HCT116 (cell line): ENCODE measurements at regions not wholly inside any gene's neighbourhood (a gene's known extent, or its start where the extent isn't known, plus 50 kb on each side); places are given as distances from the start of the nearest gene placed in this dataset.

Experiments
- CBX3 ChIP-seq: IDR thresholded peaks from 2 replicates; pipeline ENCODE4 v1.6.1; 2012; ENCODE audit warnings: low read depth
- CTCF ChIP-seq, 3 experiments: fragments of 200-600 bp in 1 of 3; sonication (generic) in 1 of 3; IDR thresholded peaks in 2 of 3; conservative IDR thresholded peaks in 1 of 3; 2 replicates each; pipeline ENCODE4 v1.5.1; 2012 to 2017; ENCODE audit warnings: low read depth in 2 of 3, low read length in 2 of 3, antibody characterized with exemption in 1 of 3, borderline replicate concordance in 1 of 3, control low read depth in 1 of 3, mild to moderate bottlenecking in 1 of 3, mixed read lengths in 1 of 3, mixed run types in 1 of 3, moderate library complexity in 1 of 3; ENCODE audit not compliant: insufficient read depth in 1 of 3
- EZH2 ChIP-seq: fragments of 200-600 bp; sonication (generic); IDR thresholded peaks from 2 replicates; pipeline ENCODE4 v1.6.1; 2017; ENCODE audit warnings: antibody characterized with exemption, mixed run types
- POLR2A ChIP-seq: IDR thresholded peaks from 2 replicates; pipeline ENCODE4 v1.7.0; 2011; ENCODE audit warnings: borderline replicate concordance; ENCODE audit not compliant: insufficient read depth, insufficient read length; ENCODE audit errors: extremely low read depth
- POLR2AphosphoS5 ChIP-seq: IDR thresholded peaks from 2 replicates; pipeline ENCODE4 v1.6.1; 2011; ENCODE audit warnings: mild to moderate bottlenecking, low read depth, low read length, moderate library complexity
- RAD21 ChIP-seq: IDR thresholded peaks from 2 replicates; pipeline ENCODE4 v1.6.1; 2012; ENCODE audit warnings: low read depth, mild to moderate bottlenecking
- REST ChIP-seq: IDR thresholded peaks from 2 replicates; pipeline ENCODE4 v1.6.1; 2012; ENCODE audit warnings: low read depth
- SIN3A ChIP-seq: IDR thresholded peaks from 2 replicates; pipeline ENCODE4 v1.6.1; 2012; ENCODE audit warnings: low read depth
- SP1 ChIP-seq: IDR thresholded peaks from 2 replicates; pipeline ENCODE4 v1.6.1; 2012; ENCODE audit warnings: low read depth
- SRF ChIP-seq: IDR thresholded peaks from 2 replicates; pipeline ENCODE4 v1.6.1; 2012; ENCODE audit warnings: low read depth
- TCF7L2 ChIP-seq: IDR thresholded peaks from 2 replicates; pipeline ENCODE4 v1.7.0; 2011; ENCODE audit warnings: borderline replicate concordance, inconsistent platforms; ENCODE audit not compliant: insufficient read depth, insufficient read length; ENCODE audit errors: extremely low read depth
- ZFX ChIP-seq: fragments of 450-650 bp; IDR thresholded peaks from 2 replicates; pipeline ENCODE4 v1.6.1; 2017
- TF ChIP-seq, protein P1 (sequence below): IDR thresholded peaks from 2 replicates; pipeline ENCODE4 v1.6.1; 2012

DNA sequence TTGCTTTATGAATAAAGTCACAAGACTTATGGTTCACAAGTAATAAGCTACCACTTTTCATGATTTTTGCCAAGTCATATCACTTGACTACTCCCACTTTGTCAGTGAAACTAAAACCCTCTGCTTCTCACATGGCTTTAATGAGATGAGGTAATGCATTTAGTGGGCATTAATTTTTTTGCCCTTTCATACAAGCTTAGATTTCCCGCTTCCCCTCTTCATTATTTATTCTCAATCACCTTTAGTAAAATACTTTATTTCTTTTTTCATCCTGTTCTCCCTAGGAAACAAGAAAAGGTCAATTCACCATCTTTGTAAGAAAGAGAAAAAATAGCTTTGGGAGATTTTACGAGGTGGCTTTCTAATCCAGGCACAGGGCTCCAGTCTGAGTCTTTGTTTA is 109.6 kb upstream of the STARD3NL start:
- TF ChIP-seq EZH2 (no peak), CTCF (IDR thresholded peaks at IDR 0.05 in 2 of 3, conservative IDR thresholded peaks at IDR 0.05 in 1 of 3; ENCODE audit: borderline replicate concordance in 1 of 3, insufficient read depth in 1 of 3, low read depth in 2 of 3, low read length in 2 of 3) (no peak), SIN3A (no peak), POLR2A (no peak), POLR2AphosphoS5 (no peak), RAD21 (no peak), CBX3 (no peak), SRF (no peak), ZFX (no peak), SP1 (no peak), REST (no peak), TCF7L2 (no peak)
- TF ChIP-seq, protein P1, sequence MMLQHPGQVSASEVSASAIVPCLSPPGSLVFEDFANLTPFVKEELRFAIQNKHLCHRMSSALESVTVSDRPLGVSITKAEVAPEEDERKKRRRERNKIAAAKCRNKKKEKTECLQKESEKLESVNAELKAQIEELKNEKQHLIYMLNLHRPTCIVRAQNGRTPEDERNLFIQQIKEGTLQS = no peak
